DOHH2 (cell line): ENCODE measurements at regions not wholly inside any gene's neighbourhood (a gene's known extent, or its start where the extent isn't known, plus 50 kb on each side); places are given as distances from the start of the nearest gene placed in this dataset.

ENCODE experiments used
- H3F3A ChIP-seq: fragments of 200-600 bp; sonication (generic), shearing (Covaris generic); 2 replicates; pipeline ENCODE4 v1.6.0; 2016; ENCODE audit warnings: antibody characterized with exemption, mild to moderate bottlenecking; ENCODE audit not compliant: control insufficient read depth, insufficient read depth
- H3K27ac ChIP-seq: fragments of 200-600 bp; sonication (generic); 2 replicates; pipeline ENCODE4 v1.5.1; 2014; ENCODE audit warnings: low read depth, mild to moderate bottlenecking, low read length, moderate library complexity
- H3K27me3 ChIP-seq: fragments of 200-600 bp; sonication (generic); 2 replicates; pipeline ENCODE4 v1.6.1; 2014; ENCODE audit warnings: mild to moderate bottlenecking, low read length, mixed read lengths; ENCODE audit not compliant: control insufficient read depth
- H3K36me3 ChIP-seq: fragments of 200-600 bp; sonication (generic); 2 replicates; pipeline ENCODE4 v1.6.1; 2014; ENCODE audit warnings: mild to moderate bottlenecking, low read length, moderate library complexity, mixed read lengths; ENCODE audit not compliant: control insufficient read depth
- H3K4me1 ChIP-seq: fragments of 200-600 bp; sonication (generic); 2 replicates; pipeline ENCODE4 v1.6.1; 2014; ENCODE audit warnings: mild to moderate bottlenecking, low read length, mixed read lengths; ENCODE audit not compliant: control insufficient read depth
- H3K4me2 ChIP-seq: fragments of 200-600 bp; sonication (generic); 2 replicates; pipeline ENCODE4 v1.6.0; 2014; ENCODE audit warnings: mild to moderate bottlenecking, low read length, moderate library complexity
- H3K4me3 ChIP-seq: fragments of 200-600 bp; sonication (generic); 2 replicates; pipeline ENCODE4 v1.5.1; 2014; ENCODE audit warnings: mild to moderate bottlenecking, low read length, mixed read lengths
- H3K79me2 ChIP-seq: fragments of 200-600 bp; sonication (generic); 2 replicates; pipeline ENCODE4 v1.6.1; 2014; ENCODE audit warnings: mild to moderate bottlenecking, low read length, mixed read lengths; ENCODE audit not compliant: control insufficient read depth
- H3K9me2 ChIP-seq: fragments of 200-600 bp; sonication (generic); replicated peaks from 2 replicates; pipeline ENCODE4 v1.6.1; 2014; ENCODE audit warnings: mild to moderate bottlenecking, low read length, mixed read lengths; ENCODE audit not compliant: control insufficient read depth
- H3K9me3 ChIP-seq: fragments of 200-600 bp; sonication (generic); 2 replicates; pipeline ENCODE4 v1.6.1; 2014; ENCODE audit warnings: antibody characterized with exemption, low read length, mixed read lengths; ENCODE audit not compliant: control insufficient read depth, insufficient read depth
- H4K20me1 ChIP-seq: fragments of 200-600 bp; sonication (generic); 2 replicates; pipeline ENCODE4 v1.6.0; 2014; ENCODE audit warnings: low read depth, mild to moderate bottlenecking, antibody characterized with exemption, low read length, moderate library complexity; ENCODE audit not compliant: control insufficient read depth, insufficient read depth
- CTCF ChIP-seq: fragments of 200-600 bp; sonication (generic); IDR thresholded peaks from one replicate; pipeline ENCODE4 v1.5.1; 2014; ENCODE audit warnings: antibody characterized with exemption, mild to moderate bottlenecking, low read depth, low read length; ENCODE audit not compliant: poor library complexity, severe bottlenecking
- EZH2phosphoT487 ChIP-seq: fragments of 200-600 bp; sonication (generic); IDR thresholded peaks from 2 replicates; pipeline ENCODE4 v1.6.1; 2017; ENCODE audit warnings: borderline replicate concordance, mild to moderate bottlenecking, antibody characterized with exemption, low read length, moderate library complexity, mixed read lengths

GRCh38 chr2:817336-818015, 133.2 kb upstream of the SNTG2 start:
- no peaks in the 10 kb centered on the region for H3K36me3 ChIP-seq
- H3K4me2 ChIP-seq, result no peak overlapping the region
- no peaks in the 10 kb centered on the region for H3K27me3 ChIP-seq
- no peak for TF ChIP-seq CTCF
- TF ChIP-seq EZH2phosphoT487, result no peak
- no peaks in the 10 kb centered on the region for H3K9me2 ChIP-seq
- no peaks in the 10 kb centered on the region for H3K79me2 ChIP-seq
- no peak overlapping the region for H3K4me3 ChIP-seq
- no peaks in the 10 kb centered on the region for H3F3A ChIP-seq
- no peak overlapping the region for H3K27ac ChIP-seq
- no peaks in the 10 kb centered on the region for H3K4me1 ChIP-seq
- peaks cover 2% of the 10 kb centered on the region; the same call in 1 of the 2 replicates for H3K9me3 ChIP-seq
- H4K20me1 ChIP-seq, result no peaks in the 10 kb centered on the region

GRCh38 chr2:816278-816677, 134.4 kb upstream of the SNTG2 start:
- Histone ChIP-seq H3K27me3 (no peaks in the 10 kb centered on the region), H4K20me1 (no peaks in the 10 kb centered on the region), H3K9me3 (peaks cover 2% of the 10 kb centered on the region; the same call in 1 of the 2 replicates)

GRCh38 chr2:810397-810796, 133.2 kb upstream of the TMEM18 start:
- Histone ChIP-seq H3K36me3 (no peaks in the 10 kb centered on the region), H3K4me3 (no peak overlapping the region), H4K20me1 (no peaks in the 10 kb centered on the region), H3K9me3 (no peaks in the 10 kb centered on the region; the same call in 1 of the 2 replicates), H3K79me2 (no peaks in the 10 kb centered on the region), H3F3A (no peaks in the 10 kb centered on the region), H3K27ac (no peak overlapping the region), H3K4me2 (no peak overlapping the region), H3K27me3 (no peaks in the 10 kb centered on the region), H3K4me1 (no peaks in the 10 kb centered on the region), H3K9me2 (no peaks in the 10 kb centered on the region)
- TF ChIP-seq CTCF (no peak), EZH2phosphoT487 (no peak)

More at GRCh38 chr2:816278-816677, 134.4 kb upstream of the SNTG2 start:
- Histone ChIP-seq H3F3A (no peaks in the 10 kb centered on the region), H3K27ac (no peak overlapping the region), H3K79me2 (no peaks in the 10 kb centered on the region), H3K4me3 (no peak overlapping the region), H3K36me3 (no peaks in the 10 kb centered on the region), H3K9me2 (no peaks in the 10 kb centered on the region), H3K4me2 (no peak overlapping the region), H3K4me1 (no peaks in the 10 kb centered on the region)
- TF ChIP-seq CTCF (no peak), EZH2phosphoT487 (no peak)
